HS-27A (cell line): ENCODE measurements at regions not wholly inside any gene's neighbourhood (a gene's known extent, or its start where the extent isn't known, plus 50 kb on each side); places are given as distances from the start of the nearest gene placed in this dataset.
"Not testable (repeated sequence)": the region's sequence is repeated elsewhere in the genome, so short reads cannot be mapped to it uniquely, and the experiment has no call there.

ENCODE experiments used
- DNase-seq: peaks from one replicate; pipeline ENCODE4 v3.0.0-alpha.2; 2012; ENCODE audit warnings: low read depth, missing footprints

DNA sequence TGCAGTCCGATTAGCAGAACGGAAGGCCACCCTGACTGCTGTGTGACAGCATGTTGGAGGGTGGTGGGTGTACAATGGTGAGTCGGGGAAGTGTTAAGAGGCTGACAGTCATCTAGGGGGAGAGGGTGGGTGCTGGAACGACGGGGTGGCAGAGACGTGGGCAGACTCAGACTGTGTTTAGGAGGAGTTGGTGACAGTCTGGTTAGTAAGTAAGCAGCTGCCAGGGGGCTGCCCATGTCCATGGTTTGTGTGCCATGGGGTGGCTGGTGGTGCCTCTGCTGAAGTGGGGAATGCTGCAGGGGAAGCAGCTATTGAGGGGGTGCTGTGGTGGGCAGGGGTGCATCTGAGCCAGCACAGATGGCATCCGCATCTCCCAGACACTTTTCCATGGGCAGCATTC is 51.3 kb upstream of the BOD1 start:
- DNase-seq: no peak

DNA sequence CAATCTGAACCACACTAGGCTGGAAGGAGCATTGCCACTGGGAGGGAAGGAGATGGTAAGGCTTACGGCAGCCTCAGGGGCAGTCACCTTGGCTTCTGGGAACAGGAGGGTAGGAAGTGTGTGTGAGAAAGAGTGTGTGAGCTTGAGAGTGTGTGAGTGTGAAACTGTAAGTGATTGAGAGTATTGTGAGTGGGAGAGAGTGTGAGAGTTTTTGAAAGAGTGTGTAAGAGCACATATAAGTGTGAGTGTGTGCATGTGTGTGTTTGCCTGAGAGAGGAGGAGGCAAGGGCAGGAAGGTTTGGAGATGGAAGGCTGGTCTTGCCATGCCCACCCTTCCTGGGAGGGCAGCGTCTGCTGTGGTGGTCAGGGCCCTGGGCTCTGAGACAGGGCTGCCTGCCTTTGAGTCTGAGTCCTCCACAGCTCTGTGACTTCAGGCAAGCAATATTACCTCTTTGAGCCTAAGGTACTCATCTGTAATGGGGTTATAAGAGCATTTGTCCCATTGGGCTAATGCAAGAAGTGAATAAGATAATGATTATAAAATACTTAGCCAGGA is 51.9 kb upstream of the BOD1 start:
- DNase-seq: no peak

DNA sequence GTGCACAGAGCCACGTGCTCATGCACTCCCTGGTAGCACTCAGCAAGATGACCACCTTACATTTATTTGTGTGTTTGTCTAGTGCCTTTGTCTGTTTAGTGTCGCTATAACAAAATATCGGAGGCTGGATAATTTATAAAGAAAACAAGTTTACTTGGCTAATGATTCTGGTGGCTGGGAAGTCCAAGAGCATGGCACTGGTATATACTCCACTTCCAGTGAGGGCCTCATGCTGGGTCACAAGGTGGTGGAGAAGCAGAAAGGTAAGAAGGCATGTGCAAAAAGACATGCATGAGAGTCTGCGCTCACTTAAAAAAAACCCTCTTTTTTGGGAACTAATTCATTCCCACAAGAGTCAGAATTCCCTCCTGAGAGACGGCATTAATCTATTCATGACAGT is 52.5 kb upstream of the BOD1 start:
- DNase-seq: no peak

DNA sequence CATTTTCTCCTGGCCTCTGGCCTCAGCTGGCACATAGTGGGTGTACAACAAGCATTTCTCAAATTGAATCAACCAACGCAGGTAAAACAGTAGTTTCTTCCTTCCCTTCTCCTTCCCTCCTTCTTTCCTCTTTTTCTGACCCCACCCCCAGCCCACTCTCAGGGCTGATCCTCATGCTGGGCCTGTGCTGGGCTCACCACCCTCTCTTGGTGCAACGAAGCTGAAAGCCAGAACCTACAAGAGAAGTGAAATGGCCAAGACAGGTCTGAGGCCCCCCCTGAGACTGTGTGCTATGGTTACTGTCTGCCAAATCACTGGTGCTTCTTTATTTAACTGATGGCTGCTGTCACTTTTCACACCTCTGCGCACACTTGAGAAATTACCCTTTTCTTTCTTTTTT is 53.0 kb upstream of the BOD1 start:
- no peak for DNase-seq

DNA sequence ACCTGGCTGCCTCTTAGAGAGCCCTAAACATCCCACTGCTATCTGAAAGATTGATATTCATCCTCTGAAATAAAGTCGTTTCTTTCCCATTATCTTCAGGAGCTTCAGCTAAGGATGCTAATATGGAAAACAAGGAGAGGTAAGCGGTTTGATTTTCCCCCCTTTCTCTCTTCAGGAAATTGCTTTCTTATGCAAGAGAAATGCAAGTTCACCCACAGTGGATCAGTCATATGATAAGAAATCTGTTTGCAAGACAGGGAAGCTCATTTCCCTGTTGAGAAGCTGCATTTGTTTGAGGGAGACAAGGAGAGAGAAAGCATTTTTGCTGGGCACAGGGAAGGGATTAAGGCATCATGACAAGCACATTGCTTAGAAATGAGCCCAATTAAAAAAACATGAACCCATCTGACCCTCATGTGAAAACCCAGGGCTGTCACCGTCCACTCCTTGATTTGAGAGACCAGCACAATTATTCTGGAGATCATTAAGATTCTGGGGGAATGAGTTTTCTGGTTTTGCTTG is 53.7 kb upstream of the BOD1 start:
- DNase-seq: no peak

DNA sequence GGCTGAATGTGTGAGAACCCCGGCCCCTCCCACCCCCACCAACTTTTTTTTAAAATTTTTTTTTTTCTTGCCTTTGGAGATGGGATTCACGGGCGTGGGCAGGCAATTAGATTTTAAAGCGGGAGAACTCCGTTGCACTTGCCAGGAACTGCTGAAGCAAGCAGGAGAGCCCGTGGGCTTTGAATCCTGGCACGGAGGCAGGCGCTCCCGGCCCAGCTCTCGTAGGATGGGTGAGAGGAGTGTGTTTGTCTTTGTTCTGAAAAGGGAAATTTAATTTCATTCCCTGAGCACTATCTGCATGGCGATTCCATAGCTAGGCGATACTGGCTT is 54.3 kb upstream of the BOD1 start:
- no peak for DNase-seq

DNA sequence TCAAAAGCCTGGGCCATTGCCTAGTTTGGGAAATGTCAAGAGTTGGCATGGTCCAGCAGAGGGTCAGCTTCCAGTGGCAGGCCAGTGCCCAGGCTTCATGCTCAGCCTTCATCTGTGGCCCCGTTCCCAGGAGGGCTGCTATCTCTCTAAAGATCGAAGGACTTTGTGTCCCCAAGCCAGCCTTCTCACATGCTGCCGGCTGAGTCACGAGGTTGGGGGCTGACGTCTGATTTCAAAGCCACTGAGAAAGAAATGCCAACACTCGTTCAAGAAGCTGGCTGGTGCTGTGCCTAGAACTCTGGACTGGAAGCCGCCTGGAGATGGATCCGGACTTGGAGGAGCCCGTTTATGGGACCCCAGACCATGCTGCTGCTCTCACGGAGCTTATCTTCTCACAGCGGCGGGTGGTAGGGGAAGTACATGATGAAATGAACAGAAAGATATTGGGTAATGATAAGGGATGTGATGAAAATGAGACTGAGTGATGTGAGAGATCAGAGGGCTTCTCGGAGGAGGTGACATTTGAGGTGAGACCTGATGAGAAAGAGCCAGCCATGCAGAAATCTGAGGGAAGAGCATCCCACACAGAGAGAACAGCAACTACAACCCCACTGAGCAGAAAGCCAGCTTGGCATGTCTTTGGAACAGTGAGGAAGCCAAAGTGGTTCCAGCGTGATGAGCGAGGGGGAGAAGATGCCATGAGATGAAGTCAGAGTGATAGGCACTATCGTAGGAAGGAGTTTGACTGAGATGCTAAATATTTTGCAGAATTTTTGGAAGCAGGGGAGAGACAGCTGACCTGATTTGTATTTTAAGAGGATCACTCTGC is 54.9 kb upstream of the BOD1 start:
- no peak for DNase-seq

DNA sequence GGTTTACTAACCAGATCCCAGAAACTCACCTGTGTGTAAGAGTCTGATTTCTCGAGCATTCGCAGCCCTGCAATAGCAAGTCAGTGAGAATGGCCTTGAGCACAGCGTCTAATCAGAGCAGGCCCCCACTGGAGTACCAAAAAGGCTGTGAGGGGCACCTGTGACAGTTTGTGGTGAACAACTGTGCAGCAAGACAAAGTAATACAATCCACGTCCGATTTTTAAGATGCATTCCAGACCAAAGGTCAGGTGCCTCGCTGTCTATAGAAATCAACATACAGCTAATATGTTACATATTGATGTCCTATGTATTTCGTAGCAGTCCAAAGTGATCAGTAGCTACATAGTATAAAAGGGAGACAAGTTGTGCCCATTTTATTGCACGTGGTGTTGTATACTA is 55.7 kb upstream of the BOD1 start:
- DNase-seq: no peak

DNA sequence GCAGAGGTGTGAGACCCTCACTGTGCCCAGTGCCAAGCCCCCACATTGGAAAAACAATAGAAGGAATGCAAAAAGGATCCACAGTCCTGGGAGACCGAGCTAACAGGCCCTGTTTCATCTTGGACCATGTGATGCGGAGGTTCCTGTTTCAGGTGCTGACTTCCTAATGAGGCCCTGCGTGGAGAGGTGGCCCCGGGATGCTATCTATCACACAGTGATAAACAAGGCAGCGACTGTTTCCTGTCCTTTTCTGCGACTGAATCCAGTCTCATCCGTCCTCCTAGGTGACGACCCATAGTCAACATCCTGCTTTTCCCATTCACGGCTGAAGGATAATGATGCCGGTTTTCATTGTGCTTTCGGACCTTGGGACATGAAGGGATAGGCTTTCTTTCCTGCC is 56.4 kb upstream of the BOD1 start:
- DNase-seq: no peak

DNA sequence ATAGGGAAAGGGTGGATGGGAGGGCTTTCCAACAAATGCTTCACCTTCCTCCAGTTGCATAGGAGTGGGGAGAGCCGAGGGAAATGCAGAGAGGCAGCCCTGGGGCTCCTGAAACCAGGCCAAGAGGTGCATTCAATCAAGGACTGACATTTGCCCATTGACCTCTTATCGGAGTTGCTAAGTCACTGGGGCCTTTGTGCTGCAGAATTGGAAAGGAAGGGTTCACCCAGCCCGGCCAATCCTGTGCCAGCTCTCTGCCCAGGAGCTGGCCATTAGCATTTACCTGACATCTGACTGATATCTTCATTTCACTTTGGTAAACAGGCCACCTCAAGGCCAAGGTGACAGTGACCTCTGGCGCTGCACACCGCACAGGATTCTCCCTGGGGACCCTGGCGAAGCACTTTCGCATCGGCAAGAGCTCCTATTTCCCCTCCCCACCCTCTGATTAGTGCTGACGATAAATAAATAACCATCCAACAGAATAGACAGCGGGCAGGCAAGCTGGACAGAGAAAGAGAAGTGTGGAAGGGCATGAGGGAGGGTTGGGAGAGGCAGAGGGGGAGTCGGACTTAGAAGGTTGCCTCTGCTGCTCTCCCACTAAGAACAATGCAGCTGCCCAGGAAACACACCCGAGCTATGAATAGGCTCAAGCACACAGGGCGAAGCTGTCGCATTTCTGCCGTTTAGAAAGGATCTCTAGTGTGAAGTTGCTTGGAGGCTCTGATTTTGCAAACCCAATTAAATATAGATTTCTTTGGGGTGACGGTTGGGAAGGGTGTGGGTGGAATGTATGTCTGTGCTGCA is 57.0 kb upstream of the BOD1 start:
- no peak for DNase-seq

DNA sequence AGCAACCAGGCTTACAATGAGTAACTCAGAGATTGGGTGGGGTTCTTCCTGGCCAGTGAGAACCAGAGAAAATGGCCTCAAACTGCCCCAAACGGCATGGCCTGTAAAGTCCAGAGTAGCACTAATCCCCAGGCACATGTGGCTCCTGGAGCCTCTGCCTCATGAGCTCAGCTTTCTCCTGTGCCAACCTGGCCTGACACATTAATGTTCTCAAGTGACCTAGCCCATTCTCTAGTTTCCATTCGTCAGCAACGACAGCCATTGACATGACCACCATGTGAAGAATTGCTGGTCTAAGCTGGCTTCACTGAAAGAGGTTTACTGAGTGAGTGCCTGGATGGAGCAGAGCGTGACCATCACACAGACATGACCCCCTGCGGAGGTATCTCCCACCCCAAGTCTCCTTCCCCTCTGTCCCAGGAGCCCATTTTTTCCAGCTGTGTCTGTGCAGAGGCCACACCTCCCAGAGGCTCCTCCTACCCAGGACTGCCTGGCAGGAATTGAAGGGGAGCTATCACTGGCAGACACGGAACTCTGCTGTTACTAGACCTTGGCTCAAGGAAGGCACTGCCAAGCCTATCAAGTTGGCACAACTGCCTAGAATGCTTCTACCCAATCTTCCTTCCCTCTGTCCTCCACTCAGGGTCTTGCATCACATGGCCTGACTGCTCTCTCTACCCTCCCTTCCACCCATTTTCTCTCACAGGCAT is 59.0 kb upstream of the BOD1 start:
- DNase-seq: no peak

DNA sequence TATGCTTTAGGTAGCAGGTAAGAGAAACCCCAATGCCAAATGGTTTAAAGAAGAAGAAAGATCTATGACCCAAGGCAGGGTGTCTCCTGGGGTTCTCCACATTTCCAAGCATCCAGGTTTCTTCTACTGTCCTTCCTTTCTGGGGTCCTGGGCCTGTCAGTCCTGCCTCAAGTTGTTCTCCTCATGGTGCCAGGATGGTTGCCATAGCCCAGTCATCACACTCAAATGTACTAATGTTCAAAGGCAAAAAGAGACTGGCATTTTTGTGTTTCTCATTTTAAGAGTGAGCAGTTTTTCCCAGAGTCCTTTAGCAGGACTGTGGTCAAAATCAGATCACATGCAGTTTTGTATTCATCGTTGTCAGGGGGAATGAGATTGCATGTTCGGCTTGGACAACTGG is 59.9 kb upstream of the BOD1 start:
- no peak for DNase-seq

DNA sequence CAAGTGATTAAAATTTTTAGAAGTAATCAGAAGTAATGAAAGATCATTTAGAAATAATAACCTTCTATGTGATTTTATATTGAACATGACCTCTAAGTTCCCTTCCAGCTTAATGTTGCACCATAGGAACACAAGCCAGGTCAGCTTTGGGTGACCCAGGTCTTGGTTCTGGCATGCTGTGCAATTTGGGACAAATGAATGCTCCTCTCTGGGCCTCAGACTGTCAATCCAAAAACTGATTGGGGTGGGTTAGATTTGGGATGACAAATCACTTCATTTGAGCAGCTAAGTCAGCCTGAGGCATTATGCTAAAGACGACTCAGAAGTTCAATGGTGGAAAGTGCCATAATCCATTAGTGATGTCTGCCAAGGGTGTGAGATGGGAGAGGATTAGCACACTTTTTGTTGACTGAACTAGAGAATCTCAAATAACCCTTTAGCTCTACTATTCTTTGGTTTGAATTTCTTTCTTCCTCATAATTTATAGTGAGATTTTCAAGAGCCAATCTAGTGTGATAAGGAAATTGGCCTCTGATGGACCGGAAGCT is 60.7 kb upstream of the BOD1 start:
- DNase-seq: no peak

DNA sequence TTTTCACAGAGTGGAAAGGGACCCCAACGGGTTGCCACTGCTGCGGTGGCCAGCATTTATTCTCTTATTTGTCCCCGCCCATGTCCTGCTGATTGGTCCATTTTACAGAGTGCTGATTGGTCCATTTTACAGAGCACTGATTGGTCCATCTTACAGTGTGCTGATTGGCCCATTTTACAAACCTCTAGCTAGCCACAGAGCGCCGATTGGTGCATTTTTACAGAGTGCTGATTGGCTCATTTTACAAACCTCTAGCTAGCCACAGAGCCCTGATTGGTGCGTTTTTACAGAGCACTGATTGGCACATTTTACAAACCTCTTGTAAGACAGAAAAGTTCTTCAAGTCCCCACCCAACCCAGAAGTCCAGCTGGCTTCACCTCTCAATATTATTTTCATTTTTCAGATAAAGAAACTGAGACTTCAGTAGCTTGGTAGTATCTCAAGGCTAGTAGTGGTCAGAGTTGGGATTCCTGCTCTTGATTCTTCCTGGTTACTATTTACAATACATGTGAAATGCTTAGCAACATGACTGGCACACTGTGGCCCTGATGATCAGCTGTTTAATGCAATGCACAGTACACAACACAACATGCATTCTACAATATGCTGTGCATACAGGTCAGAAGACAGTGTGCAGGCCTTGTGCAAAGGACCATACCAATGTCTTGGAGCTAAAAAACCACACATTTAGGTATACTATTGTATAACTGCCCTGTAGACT is 63.6 kb upstream of the BOD1 start:
- DNase-seq: no peak

DNA sequence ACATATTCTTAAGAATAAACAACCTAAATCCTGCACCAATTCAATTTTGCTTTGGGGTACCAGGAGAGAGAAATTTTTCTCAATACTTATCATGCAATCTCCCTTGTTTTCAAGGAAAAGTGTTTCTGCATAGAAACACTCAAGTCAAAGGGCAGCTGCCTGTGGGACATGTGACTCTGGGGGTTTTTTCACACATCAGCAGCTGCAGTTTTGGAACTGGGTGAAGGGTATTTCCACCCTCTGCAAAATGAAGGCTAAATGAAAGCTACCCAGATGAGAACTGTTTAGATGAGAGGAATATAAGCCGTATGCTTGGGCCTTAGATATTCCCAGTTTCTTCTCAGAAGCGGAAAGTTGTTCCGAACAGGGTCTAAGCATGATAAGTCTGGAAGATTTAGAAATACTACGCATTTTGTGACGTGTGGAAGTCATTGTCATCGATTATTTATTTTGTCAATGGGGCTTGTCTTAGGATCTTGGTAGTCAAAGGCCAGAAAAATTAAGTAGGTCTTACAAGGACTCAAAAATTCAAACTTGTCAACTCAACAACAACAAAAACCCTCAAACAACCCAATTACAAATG is 64.3 kb upstream of the BOD1 start:
- DNase-seq: no peak

DNA sequence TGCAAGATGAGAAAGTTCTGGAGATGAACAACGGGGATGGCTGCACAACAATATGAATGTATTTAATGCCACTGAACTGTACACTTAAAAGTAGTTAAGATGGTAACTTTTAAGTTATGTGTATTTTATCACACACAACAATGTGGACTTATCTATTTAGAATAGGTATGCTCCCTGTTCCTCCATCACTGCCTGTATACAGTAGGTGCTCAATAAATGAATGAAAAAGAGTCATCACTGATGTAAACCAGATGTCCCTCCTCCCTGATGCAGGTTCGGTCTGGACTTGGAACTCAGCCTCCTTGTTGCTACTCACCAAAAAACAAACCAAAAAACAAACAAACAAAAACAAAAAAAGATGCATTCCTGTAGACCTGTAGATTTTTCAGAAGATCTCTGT is 65.9 kb upstream of the BOD1 start:
- no peak for DNase-seq

DNA sequence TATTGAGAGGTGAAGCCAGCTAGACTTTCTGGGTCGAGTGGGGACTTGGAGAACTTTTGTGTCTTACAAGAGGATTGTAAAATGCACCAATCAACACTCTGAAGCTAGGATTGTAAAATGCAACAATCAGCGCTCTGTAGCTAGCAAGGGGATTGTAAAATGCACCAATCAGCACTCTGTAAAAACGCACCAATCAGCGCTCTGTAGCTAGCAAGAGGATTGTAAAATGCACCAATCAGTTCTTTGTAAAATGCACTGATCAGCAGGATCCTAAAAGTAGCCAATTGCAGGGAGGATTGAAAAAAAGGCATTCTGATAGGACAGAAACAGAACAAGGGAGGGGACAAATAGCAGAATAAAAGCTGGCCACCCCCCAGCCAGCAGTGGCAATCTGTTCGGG is 68.1 kb upstream of the BOD1 start:
- not testable (repeated sequence) for DNase-seq

DNA sequence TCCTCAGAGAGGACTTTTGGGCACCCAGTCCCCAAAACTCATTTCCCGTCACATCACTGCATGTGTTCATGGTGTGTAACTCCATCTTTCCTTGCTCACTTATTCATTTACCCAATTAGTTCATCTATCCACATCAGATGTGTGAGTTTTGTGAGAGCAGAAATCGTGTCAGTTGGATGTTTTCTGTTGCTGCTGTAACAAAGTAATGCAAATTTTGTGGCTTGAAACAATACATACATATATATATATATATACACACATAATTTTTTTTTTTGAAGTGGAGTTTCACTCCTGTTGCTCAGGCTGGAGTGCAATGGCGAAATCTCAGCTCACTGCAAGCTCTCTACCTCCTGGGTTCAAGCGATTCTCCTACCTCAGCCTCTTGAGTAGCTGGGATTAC is 70.5 kb upstream of the BOD1 start:
- no peak for DNase-seq

DNA sequence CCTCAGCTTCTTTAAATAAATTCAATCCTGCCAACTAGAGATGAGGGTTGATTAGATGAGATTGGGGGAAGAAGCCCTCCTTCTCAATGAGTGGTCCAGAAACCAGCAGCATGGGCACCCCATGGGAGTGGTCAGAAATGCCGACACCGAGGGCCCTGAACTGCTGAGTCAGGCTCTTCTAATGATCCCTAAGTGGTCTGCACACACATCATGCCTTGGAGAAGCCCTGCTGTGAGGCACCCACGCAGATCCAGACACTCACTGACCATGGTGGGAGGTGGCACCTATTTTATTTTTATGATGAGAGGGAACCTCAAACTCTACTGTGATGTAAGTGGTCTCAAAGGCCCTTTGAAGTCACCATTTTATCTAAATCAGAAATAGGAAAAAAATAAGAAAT is 72.3 kb upstream of the BOD1 start:
- DNase-seq: no peak

DNA sequence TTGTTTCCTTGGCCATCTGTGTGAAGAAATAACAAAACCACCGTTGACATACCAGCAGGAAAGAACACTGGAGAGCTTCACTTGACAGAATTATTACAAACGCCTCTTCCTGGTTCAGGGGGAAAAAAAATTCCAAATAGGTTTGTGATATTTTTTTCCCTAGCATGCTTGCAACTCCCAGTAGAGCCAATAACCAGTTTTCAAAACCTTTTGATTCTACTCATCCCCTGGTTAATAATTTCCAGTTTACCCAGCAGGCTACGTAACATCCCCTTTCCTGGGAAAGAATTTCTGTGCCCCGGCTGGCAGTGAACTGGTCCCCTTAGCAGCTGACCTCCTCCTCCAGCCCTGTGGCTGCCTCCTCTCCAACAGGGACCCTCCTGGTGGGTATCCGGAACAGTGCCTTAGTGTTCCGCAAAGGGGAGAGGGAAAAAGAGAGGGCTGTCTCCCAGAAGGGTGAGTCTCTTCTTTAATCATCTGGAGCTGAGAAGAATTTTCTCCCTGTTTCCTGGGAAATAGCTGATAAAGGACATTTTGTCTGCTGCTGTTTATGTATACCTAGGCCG is 72.8 kb upstream of the BOD1 start:
- DNase-seq: no peak
